Smooth muscle cell (in vitro differentiated cells): ENCODE measurements at regions not wholly inside any gene's neighbourhood (a gene's known extent, or its start where the extent isn't known, plus 50 kb on each side); places are given as distances from the start of the nearest gene placed in this dataset.

Source experiments
- DNase-seq: peaks from one replicate; lab custom pipeline; 2025; ENCODE audit not compliant: unreplicated experiment; lab: John Stamatoyannopoulos, UW
- H2AFZ ChIP-seq: fragments of 200-600 bp; sonication (generic); 2 replicates; pipeline ENCODE4 v1.6.0; 2016; ENCODE audit warnings: antibody characterized with exemption, low read depth, mild to moderate bottlenecking
- H3F3A ChIP-seq: fragments of 200-600 bp; sonication (generic); 2 replicates; pipeline ENCODE4 v1.6.0; 2017; ENCODE audit warnings: antibody characterized with exemption, low read depth
- H3K27ac ChIP-seq: fragments of 200-600 bp; sonication (generic); 2 replicates; pipeline ENCODE4 v1.5.1; 2016; ENCODE audit warnings: low read depth, mild to moderate bottlenecking
- H3K27me3 ChIP-seq: fragments of 200-600 bp; sonication (generic); 2 replicates; pipeline ENCODE4 v1.6.1; 2016; ENCODE audit warnings: low read depth, mild to moderate bottlenecking
- H3K36me3 ChIP-seq: fragments of 200-600 bp; sonication (generic); 2 replicates; pipeline ENCODE4 v1.5.1; 2016; ENCODE audit warnings: low read depth
- H3K4me1 ChIP-seq: fragments of 200-600 bp; sonication (generic); 2 replicates; pipeline ENCODE4 v1.5.1; 2016; ENCODE audit warnings: low read depth
- H3K4me2 ChIP-seq: fragments of 200-600 bp; sonication (generic); 2 replicates; pipeline ENCODE4 v1.6.0; 2016; ENCODE audit warnings: mild to moderate bottlenecking
- H3K4me3 ChIP-seq: fragments of 200-600 bp; sonication (generic); 2 replicates; pipeline ENCODE4 v1.5.1; 2016; ENCODE audit warnings: mild to moderate bottlenecking
- H3K79me2 ChIP-seq: fragments of 200-600 bp; sonication (generic); 2 replicates; pipeline ENCODE4 v1.6.0; 2016; ENCODE audit warnings: low read depth, mild to moderate bottlenecking
- H3K9ac ChIP-seq: fragments of 200-600 bp; sonication (generic); 2 replicates; pipeline ENCODE4 v1.6.0; 2016; ENCODE audit warnings: low read depth
- H3K9me3 ChIP-seq: fragments of 200-600 bp; sonication (generic); replicated peaks from 2 replicates; pipeline ENCODE4 v1.5.1; 2016; ENCODE audit warnings: low read depth
- H4K20me1 ChIP-seq: fragments of 200-600 bp; sonication (generic); 2 replicates; pipeline ENCODE4 v1.6.0; 2016; ENCODE audit warnings: low read depth
- WGBS: methylation state at CpG from one replicate; pipeline ENCODE4 v1.1.7; 2016; ENCODE audit warnings: low lambda C conversion rate; 5-methylcytosine and 5-hydroxymethylcytosine counted together
- TF ChIP-seq, protein P1 (sequence below): fragments of 200-600 bp; sonication (generic); IDR thresholded peaks from 2 replicates; pipeline ENCODE4 v1.5.1; 2017; ENCODE audit warnings: borderline replicate concordance, mild to moderate bottlenecking, antibody characterized with exemption; ENCODE audit not compliant: insufficient read depth, poor library complexity, severe bottlenecking

DNA sequence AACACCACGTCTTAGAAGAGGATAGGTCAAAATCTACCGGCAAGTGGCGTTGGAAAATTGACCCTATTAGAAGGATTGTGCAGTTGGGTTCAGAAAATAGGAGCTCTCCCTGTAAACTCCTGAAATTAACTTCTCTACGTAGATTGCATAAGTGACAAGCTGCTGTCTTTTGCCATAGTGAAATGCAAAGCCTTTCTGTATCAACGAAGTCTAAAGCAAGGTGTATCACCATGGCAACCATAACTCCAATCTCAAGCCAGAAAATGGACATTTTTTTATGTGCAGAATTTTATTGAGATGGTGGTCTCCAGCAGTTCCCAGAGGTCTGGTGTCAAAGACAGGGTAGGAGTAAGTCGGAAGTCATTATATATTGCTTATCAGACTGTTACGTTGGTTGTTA, 367.7 kb upstream of the NOVA1 start:
- Histone ChIP-seq H3K36me3 (no peaks in the 10 kb centered on the region), H3F3A (no peaks in the 10 kb centered on the region), H3K27ac (no peak overlapping the region), H3K4me1 (no peaks in the 10 kb centered on the region), H3K4me3 (no peak overlapping the region), H3K27me3 (no peaks in the 10 kb centered on the region), H3K9ac (no peak overlapping the region), H2AFZ (no peak overlapping the region), H3K4me2 (no peak overlapping the region), H3K9me3 (no peaks in the 10 kb centered on the region), H3K79me2 (no peaks in the 10 kb centered on the region), H4K20me1 (no peaks in the 10 kb centered on the region)
- DNase-seq, result no peak
- TF ChIP-seq, protein P1, sequence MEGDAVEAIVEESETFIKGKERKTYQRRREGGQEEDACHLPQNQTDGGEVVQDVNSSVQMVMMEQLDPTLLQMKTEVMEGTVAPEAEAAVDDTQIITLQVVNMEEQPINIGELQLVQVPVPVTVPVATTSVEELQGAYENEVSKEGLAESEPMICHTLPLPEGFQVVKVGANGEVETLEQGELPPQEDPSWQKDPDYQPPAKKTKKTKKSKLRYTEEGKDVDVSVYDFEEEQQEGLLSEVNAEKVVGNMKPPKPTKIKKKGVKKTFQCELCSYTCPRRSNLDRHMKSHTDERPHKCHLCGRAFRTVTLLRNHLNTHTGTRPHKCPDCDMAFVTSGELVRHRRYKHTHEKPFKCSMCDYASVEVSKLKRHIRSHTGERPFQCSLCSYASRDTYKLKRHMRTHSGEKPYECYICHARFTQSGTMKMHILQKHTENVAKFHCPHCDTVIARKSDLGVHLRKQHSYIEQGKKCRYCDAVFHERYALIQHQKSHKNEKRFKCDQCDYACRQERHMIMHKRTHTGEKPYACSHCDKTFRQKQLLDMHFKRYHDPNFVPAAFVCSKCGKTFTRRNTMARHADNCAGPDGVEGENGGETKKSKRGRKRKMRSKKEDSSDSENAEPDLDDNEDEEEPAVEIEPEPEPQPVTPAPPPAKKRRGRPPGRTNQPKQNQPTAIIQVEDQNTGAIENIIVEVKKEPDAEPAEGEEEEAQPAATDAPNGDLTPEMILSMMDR, result no peak
- 74% methylated on average over 7 of the region's 7 CpGs for WGBS

- H3F3A ChIP-seq, result no peaks in the 10 kb centered on the region
- H3K4me1 ChIP-seq, result no peaks in the 10 kb centered on the region
- no peaks in the 10 kb centered on the region for H3K27me3 ChIP-seq
- no peak overlapping the region for H3K4me3 ChIP-seq
- no peak overlapping the region for H3K27ac ChIP-seq
- no peaks in the 10 kb centered on the region for H3K9me3 ChIP-seq
- WGBS, result 62% methylated on average over 3 of the region's 3 CpGs
- no peaks in the 10 kb centered on the region for H3K79me2 ChIP-seq
- TF ChIP-seq, protein P1, result no peak
- no peak overlapping the region for H3K4me2 ChIP-seq
- DNase-seq, result no peak
- no peaks in the 10 kb centered on the region for H4K20me1 ChIP-seq
- H3K9ac ChIP-seq, result no peak overlapping the region
- H2AFZ ChIP-seq, result no peak overlapping the region
- no peaks in the 10 kb centered on the region for H3K36me3 ChIP-seq
Measured at GRCh38 chr14:26966908-26967307, 369.1 kb upstream of the NOVA1 start.

DNA sequence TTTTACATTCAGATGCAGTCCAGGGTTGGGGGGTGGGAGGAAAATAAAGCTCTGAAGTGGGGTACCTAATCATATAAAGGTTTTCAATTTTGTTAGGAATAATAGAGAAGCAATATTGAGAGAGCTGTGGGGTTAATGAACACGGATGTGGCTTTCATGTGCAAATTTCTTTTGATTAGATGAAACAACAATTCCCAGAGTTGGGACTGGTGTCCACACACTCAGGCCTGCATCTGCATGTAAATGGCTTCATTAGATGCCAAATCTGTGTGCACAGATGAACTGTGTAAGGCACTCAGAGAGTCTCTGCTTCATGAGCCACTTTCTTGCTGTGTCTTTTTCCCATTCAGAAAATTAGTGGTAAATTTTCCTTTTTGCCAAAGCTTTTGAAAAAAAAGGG, 377.1 kb upstream of the NOVA1 start:
- H3K79me2 ChIP-seq, result no peaks in the 10 kb centered on the region
- no peaks in the 10 kb centered on the region for H3K27me3 ChIP-seq
- no peaks in the 10 kb centered on the region for H3F3A ChIP-seq
- 84% methylated on average over 1 of the region's 1 CpG for WGBS
- no peak overlapping the region for H2AFZ ChIP-seq
- TF ChIP-seq, protein P1, result no peak
- no peak overlapping the region for H3K9ac ChIP-seq
- H3K9me3 ChIP-seq, result no peaks in the 10 kb centered on the region
- no peaks in the 10 kb centered on the region for H3K4me1 ChIP-seq
- H3K27ac ChIP-seq, result no peak overlapping the region
- H3K36me3 ChIP-seq, result no peaks in the 10 kb centered on the region
- H4K20me1 ChIP-seq, result no peaks in the 10 kb centered on the region
- no peak overlapping the region for H3K4me2 ChIP-seq
- no peak overlapping the region for H3K4me3 ChIP-seq
- DNase-seq, result no peak

- H2AFZ ChIP-seq, result no peak overlapping the region
- no peaks in the 10 kb centered on the region for H3K79me2 ChIP-seq
- no peaks in the 10 kb centered on the region for H3K27me3 ChIP-seq
- WGBS, result 97% methylated on average over 5 of the region's 5 CpGs
- TF ChIP-seq, protein P1, result no peak
- no peaks in the 10 kb centered on the region for H4K20me1 ChIP-seq
- no peaks in the 10 kb centered on the region for H3F3A ChIP-seq
- H3K9me3 ChIP-seq, result no peaks in the 10 kb centered on the region
- no peaks in the 10 kb centered on the region for H3K36me3 ChIP-seq
- no peak overlapping the region for H3K4me2 ChIP-seq
- no peak overlapping the region for H3K27ac ChIP-seq
- H3K9ac ChIP-seq, result no peak overlapping the region
- no peak overlapping the region for H3K4me3 ChIP-seq
- DNase-seq, result no peak
- H3K4me1 ChIP-seq, result no peaks in the 10 kb centered on the region
Measured at GRCh38 chr14:26982071-26982470, 384.2 kb upstream of the NOVA1 start.
